Epithelial cell of proximal tubule (primary cell): ENCODE measurements at regions not wholly inside any gene's neighbourhood (a gene's known extent, or its start where the extent isn't known, plus 50 kb on each side); places are given as distances from the start of the nearest gene placed in this dataset.

Source experiments
- DNase-seq: peaks from one replicate; pipeline ENCODE4 v3.0.0-alpha.2; 2011; ENCODE audit warnings: low read depth
- H3K4me3 ChIP-seq: 2 replicates; pipeline ENCODE4 v1.5.1; 2011; ENCODE audit warnings: low read depth, mild to moderate bottlenecking, low read length
- TF ChIP-seq, protein P1 (sequence below): conservative IDR thresholded peaks from 2 replicates; pipeline ENCODE4 v1.5.1; 2012; ENCODE audit warnings: low read depth, mild to moderate bottlenecking, low read length

DNA sequence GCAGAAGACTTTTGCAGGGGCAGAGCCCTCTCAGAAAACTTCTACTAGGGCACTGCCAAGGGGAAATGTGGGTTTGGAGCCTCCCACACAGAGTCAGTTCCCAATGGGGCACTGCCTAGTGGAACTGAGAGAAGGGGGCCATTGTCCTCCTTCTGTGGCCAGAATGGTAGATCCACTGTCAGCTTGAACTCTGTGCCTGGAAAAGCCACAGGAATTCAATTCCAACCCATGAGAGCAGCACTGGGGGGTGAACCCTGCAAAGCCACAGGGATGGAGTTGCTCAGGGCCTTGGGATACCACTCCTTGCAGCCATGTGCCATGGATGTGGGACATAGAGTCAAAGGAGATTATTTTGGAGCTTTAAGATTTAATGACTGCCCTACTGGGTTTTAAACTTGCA is 262.2 kb upstream of the SEMA3C start:
- no peak overlapping the region for H3K4me3 ChIP-seq
- TF ChIP-seq, protein P1, sequence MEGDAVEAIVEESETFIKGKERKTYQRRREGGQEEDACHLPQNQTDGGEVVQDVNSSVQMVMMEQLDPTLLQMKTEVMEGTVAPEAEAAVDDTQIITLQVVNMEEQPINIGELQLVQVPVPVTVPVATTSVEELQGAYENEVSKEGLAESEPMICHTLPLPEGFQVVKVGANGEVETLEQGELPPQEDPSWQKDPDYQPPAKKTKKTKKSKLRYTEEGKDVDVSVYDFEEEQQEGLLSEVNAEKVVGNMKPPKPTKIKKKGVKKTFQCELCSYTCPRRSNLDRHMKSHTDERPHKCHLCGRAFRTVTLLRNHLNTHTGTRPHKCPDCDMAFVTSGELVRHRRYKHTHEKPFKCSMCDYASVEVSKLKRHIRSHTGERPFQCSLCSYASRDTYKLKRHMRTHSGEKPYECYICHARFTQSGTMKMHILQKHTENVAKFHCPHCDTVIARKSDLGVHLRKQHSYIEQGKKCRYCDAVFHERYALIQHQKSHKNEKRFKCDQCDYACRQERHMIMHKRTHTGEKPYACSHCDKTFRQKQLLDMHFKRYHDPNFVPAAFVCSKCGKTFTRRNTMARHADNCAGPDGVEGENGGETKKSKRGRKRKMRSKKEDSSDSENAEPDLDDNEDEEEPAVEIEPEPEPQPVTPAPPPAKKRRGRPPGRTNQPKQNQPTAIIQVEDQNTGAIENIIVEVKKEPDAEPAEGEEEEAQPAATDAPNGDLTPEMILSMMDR, result no peak
- DNase-seq, result no peak

DNA sequence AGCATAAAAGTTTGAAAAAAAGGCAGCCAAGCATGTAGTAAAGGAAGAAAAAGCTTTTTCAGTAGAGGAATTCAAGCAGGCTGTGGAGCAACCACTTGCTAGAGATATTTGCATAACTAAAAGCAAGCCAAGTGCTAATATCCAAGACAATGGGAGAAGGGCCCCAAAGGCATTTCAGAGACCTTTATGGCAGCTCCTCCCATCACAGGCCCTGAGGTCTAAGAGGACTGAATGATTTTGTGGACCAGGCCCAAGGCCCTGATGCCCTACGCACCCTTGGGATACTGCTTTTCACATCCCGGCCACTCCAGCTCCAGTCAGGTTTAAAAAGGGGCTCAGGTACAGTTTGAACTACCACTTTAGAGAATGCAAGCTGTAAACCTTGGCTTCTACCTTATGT is 261.7 kb upstream of the SEMA3C start:
- DNase-seq, result no peak
- no peak overlapping the region for H3K4me3 ChIP-seq
- TF ChIP-seq, protein P1, result no peak

DNA sequence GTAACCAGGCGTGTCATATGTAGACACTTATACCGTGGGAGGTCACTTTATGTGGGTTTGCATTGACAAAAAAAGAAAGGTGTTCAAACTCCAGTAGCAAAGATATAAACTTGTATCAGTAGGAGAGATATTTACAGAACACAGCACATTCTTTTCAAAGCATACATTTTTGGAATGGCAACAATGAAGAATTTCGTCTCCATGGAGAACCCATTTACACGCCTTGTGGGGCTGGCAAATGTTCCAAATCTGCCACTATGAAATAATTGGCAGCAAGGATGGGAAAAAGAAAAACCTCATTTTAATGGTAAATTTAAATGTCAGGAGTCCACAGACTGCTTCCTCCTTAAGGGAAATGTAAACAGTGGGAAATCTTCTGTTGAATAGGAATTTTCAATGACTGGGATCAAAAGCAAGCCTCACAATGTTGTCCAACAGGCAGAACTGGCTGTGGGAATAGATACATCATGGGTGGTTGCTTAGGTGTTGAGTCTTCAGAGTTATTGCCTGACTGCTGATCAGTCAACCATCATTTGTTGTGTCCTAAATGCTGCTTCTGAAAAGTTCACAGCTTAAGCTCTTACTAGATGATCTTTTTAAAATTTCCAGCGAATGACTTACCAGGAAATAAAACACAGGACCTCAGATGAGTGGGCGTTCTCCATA is 256.6 kb upstream of the SEMA3C start:
- TF ChIP-seq, protein P1, result no peak
- peak; percentile 63 for DNase-seq
- no peak overlapping the region for H3K4me3 ChIP-seq

DNA sequence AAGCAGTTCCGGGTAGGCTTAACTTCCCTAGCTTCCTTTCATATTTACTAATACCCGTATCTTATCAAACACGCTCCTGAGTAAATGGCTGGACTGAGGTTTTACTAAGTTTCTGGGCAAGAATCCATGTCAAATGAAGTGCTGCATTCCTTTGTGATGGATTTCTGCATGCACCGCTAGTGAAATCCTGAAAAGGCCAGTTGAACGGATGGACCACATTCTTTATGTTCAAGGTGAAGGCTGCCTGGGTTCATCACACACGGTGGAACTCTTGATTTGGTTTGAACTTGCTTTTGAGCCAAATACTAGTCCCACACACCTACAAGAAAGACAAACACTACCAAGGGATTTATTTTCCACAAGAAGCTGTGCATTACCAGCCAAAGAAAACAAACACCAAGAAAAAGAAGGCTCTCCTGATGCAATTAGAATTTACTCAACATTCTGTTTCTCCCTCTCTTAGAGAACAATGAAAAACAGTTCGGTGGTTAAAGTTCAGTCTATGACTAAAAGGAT is 255.0 kb upstream of the SEMA3C start:
- H3K4me3 ChIP-seq, result no peak overlapping the region
- TF ChIP-seq, protein P1, result no peak
- peak; percentile 80 for DNase-seq

DNA sequence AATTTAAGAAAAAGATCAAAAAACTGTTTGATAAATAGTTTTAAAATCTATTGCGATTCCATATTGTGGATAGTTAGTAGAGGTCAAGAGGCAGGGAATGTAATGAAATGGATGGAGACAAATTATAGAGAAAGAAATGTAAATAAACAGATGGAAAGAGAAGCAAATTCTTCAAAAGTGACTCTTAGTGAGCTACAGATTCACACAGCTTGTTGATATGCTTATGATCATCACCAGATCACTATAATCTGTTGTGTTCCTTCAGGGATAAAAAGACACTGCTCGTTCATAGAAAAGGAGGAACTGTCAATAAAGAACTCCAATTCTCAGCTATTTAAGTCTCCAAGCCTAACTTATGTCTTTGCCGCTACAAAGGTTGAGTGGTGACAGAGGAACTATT is 251.4 kb upstream of the SEMA3C start:
- TF ChIP-seq, protein P1, result no peak
- no peak overlapping the region for H3K4me3 ChIP-seq
- no peak for DNase-seq

DNA sequence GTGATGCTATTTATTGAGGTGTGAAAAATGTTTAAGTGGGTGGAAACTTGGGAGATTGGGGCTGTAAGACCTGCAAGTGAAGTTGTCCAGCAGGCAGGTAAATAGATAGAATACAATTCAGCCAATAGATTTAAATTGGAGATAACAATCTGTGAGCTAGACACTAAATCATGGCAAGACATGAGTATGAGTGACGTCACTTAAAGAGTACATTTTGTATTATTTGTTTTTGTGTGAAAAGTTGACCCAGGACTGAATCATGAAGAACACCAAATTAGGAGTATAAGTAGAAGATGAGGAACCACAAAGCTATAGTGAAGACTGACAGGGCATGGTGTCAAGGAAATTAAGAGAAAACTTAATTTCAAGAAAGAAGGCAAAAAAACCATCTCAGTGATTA is 249.1 kb upstream of the SEMA3C start:
- TF ChIP-seq, protein P1, result no peak
- DNase-seq, result no peak
- no peak overlapping the region for H3K4me3 ChIP-seq

DNA sequence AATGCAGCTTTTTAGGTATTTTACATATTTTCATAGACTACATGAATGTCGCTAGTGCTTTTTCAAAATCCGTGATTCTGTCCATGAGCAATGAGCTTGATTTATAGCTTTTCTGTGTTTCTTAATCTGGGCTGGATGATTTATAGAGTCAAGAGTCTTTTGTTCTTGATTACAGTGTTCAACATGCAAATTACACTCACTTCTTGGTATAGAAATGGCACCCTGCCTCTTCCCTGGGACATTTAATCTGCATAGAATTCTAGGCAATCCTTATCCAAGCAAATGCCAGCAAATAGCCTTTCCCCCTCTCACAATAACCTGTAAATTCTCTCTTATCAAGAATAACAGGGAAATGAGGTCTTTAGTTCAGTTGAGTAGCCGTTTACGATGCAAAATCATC is 246.2 kb upstream of the SEMA3C start:
- H3K4me3 ChIP-seq, result no peak overlapping the region
- no peak for DNase-seq
- TF ChIP-seq, protein P1, result no peak
